GM21447 (cell line): ENCODE measurements at regions not wholly inside any gene's neighbourhood (a gene's known extent, or its start where the extent isn't known, plus 50 kb on each side); places are given as distances from the start of the nearest gene placed in this dataset.

ENCODE experiments used
- ATAC-seq: cut with Tn5 transposase; IDR thresholded peaks from one replicate; pipeline ENCODE4 v1.9.1; 2021; ENCODE audit not compliant: unreplicated experiment

- ATAC-seq = no peak
These were observed 67.9 kb upstream of the DUSP22 start for GRCh38 chr6:224350-224749.

GRCh38 chr6:225121-225721, 67.1 kb upstream of the DUSP22 start:
- ATAC-seq = peak; percentile 24

GRCh38 chr6:225907-226306, 66.4 kb upstream of the DUSP22 start:
- ATAC-seq = no peak

GRCh38 chr6:226516-227073, 65.7 kb upstream of the DUSP22 start:
- ATAC-seq = peak; percentile 21

GRCh38 chr6:227074-227782, 65.1 kb upstream of the DUSP22 start:
- peak; percentile 27 for ATAC-seq

GRCh38 chr6:227812-228338, 64.4 kb upstream of the DUSP22 start:
- ATAC-seq = peak; percentile 21

- ATAC-seq = peak; percentile 34
These were observed 63.2 kb upstream of the DUSP22 start for GRCh38 chr6:228881-229651.

- no peak for ATAC-seq
These were observed 60.5 kb upstream of the DUSP22 start for GRCh38 chr6:231779-232178.

GRCh38 chr6:232982-233640, 59.2 kb upstream of the DUSP22 start:
- no peak for ATAC-seq

GRCh38 chr6:234706-235372, 57.4 kb upstream of the DUSP22 start:
- ATAC-seq = no peak

GRCh38 chr6:235763-236360, 56.4 kb upstream of the DUSP22 start:
- peak; percentile 69 for ATAC-seq

- ATAC-seq = no peak
These were observed 55.8 kb upstream of the DUSP22 start for GRCh38 chr6:236519-236918.

GRCh38 chr6:240151-240550, 52.1 kb upstream of the DUSP22 start:
- ATAC-seq = no peak

GRCh38 chr6:241336-241865, 50.9 kb upstream of the DUSP22 start:
- ATAC-seq = no peak
